OCI-M1 (cell line): ENCODE measurements at regions not wholly inside any gene's neighbourhood (a gene's known extent, or its start where the extent isn't known, plus 50 kb on each side); places are given as distances from the start of the nearest gene placed in this dataset.

Experiments
- DNase-seq: peaks from one replicate; lab custom pipeline; 2025; lab: John Stamatoyannopoulos, UW

DNA sequence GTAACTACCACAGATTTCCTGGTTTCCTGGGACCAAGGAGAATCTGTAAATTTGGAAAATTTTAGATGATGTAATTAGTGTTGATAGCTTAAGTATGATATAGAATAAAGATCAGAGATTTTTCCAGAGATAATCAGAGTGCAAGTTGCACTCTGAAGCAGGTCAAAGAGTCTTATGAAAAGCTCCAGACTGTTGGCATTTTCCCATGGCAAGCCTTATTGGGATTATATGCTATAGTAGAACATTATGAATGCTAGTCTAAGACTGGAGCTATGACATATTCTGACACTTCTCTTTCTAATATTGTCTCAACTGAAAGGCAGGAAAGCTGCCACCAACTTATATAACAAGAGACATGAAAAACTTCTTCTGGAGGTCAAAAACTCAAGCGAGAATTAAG, 1638.3 kb upstream of the LRRTM1 start:
- no peak for DNase-seq

- no peak for DNase-seq
Measured at GRCh38 chr2:81942136-81942680, 1637.7 kb upstream of the LRRTM1 start.

- DNase-seq, result no peak
Measured at GRCh38 chr2:81940266-81940955, 1635.9 kb upstream of the LRRTM1 start.

DNA sequence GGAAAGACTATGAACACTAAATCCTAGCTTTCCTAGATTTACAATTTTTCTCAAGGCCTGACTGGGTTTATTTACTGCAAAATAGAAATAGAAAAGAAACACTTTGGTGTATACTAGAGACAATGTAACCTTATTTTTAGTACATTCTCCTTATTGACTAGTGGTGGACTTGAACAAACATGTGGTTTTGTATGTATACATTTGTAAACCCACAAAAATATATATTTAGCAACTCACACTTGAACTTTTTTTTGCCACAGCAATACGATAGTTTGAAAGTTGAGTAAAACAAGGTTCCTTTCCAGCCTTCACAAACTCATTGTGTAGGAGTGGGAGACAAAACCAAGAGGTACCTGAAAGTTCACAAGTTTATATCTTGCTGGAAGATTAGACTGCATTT, 1633.4 kb upstream of the LRRTM1 start:
- DNase-seq, result no peak

DNA sequence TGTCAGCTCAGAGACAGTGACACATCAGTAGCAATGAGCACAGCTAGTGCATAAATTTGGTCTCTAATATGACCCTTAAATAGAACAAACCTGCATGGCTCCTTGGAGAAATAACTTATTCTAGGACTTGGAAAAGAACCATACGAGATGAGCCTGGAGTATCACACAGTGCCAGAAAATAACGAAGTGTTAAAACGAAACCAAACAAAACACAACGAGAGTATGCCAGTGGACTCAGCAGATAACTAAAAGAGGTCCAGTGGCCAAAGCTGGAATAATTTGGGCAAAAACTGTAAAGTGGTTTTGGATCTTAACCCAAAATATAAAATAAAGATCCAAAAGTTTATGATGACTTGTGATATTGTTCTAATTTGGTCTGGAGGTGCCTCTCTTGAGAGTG, 1599.0 kb upstream of the LRRTM1 start:
- DNase-seq, result peak; percentile 11

GRCh38 chr2:81901017-81901416, 1596.5 kb upstream of the LRRTM1 start:
- DNase-seq, result peak; percentile 31

GRCh38 chr2:81895620-81896250, 1591.2 kb upstream of the LRRTM1 start:
- DNase-seq, result no peak

- DNase-seq, result peak; percentile 31
Measured at GRCh38 chr2:81894451-81894990, 1590.0 kb upstream of the LRRTM1 start.

- peak; percentile 13 for DNase-seq
Measured at GRCh38 chr2:81876624-81877023, 1572.1 kb upstream of the LRRTM1 start.

GRCh38 chr2:81872006-81872405, 1567.5 kb upstream of the LRRTM1 start:
- no peak for DNase-seq

DNA sequence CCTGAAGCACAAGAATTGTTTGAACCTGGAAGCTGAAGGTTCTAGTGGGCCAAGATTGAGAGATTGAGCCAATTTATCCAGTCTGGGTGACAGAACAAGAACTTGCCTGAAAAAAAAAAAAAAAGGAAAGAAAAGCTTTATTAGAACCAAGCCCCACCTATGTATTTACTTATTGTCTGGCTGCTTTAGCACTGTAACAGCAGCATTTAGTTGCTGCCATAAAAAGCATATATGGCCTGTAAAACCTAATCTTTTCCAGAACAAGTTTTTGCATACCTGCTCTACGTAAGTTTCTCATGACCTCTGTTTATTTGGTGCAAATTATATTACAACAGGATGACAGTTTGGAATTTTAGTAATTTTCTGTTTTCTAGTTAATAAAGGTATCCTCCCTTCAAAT, 1565.6 kb upstream of the LRRTM1 start:
- no peak for DNase-seq

DNA sequence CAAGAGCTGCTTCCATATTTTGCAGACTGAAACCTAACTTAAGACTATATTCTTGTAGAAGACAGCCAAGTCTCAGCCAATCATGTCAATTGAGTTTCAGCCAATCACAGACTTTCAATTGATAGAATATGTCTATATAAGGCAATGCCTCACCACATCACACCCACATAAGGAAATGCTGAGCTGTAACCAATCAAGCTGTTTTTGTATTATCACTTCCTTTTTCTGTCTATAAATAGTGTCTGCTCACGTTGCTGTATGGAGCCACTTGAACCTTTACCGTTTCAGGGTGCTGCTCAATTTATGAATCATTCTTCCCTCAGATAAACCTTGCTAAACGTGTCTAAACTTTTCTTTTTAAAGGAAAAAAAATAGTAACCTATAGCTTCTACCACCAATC, 1554.4 kb upstream of the LRRTM1 start:
- DNase-seq, result peak; percentile 31

GRCh38 chr2:81853341-81853740, 1548.8 kb upstream of the LRRTM1 start:
- DNase-seq, result no peak

DNA sequence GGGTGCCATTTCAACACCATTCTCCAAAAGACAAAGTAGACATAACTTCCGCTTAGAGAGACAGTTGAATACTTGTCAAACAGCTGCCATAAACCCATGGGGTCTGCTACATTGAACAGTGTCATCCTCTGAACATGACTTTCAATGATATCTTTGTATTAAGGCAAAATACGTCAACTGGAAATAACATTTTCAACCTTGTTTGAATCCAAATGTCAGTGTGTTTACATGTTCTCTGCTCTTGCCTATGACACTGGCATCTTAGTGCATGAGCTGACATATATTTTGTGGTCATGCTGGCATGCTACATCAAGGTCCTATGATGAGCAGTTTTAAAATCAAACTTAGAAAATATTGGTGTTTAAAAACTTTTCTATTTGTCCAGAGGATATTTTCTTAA, 1548.1 kb upstream of the LRRTM1 start:
- DNase-seq, result no peak

- no peak for DNase-seq
Measured at GRCh38 chr2:81839780-81840179, 1535.2 kb upstream of the LRRTM1 start.

- DNase-seq, result peak; percentile 1
Measured at GRCh38 chr2:81835321-81836000, 1530.9 kb upstream of the LRRTM1 start.

DNA sequence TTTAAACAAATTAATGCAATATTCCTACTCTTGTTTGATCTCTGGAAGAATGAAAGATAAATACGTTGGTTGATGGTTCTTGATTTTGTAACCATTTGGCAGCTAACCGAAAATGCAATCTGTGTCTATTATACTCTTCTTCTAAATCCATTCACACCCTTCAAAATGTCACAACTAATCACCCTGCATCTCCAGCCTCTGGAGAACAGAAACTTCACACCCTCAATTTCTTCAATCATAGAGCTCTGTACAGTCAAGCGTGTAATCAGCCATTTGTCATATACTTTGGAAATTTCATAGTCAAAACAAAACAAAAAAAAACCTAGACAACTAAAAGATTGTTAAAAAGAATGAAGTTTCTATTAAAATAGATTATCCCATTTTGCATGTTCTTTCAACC, 1482.3 kb upstream of the LRRTM1 start:
- DNase-seq, result no peak

GRCh38 chr2:81767187-81767912, 1462.8 kb upstream of the LRRTM1 start:
- no peak for DNase-seq

GRCh38 chr2:81747481-81748070, 1443.0 kb upstream of the LRRTM1 start:
- DNase-seq, result no peak

- DNase-seq, result no peak
Measured at GRCh38 chr2:81739966-81740365, 1435.4 kb upstream of the LRRTM1 start.

DNA sequence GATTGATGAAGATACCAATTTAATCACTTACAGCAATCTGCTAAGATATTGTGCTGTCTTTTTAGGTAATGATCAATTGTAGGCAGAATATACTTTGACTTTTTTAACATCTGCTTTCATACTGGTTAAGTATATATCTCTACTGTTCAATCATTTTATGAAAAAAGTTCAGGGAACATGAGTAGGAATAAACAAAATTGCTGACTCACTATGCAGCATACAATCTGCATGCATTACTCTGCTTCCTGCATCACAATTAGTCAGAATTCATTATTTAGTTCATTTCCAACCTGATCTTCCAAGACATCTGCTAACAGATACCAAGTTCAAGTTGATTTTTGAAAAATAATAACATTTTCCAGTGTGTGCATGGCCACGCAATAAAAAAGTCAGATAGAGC, 1430.4 kb upstream of the LRRTM1 start:
- DNase-seq, result no peak

DNA sequence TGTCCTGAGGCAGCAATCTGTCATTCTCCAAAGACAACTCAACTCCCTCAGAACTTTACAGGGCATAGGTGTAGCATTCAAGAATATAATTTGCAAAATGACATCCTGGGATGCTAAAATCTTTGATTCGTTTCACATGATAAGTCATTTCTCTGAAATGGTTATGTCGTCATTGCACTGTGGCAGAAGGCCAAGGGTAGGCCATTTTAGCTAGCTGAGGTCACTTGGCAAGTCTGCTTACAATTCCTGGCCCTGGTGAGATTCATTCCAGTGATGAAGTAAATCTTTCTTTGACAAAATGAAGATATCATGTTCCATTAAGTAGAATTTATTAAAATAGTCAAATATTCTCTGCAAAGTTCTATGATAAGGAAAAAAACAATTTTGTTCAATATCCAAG, 1410.3 kb upstream of the LRRTM1 start:
- no peak for DNase-seq
